Gastroesophageal sphincter (tissue), 4 donors: ENCODE measurements at regions not wholly inside any gene's neighbourhood (a gene's known extent, or its start where the extent isn't known, plus 50 kb on each side); places are given as distances from the start of the nearest gene placed in this dataset.

ENCODE experiments used
- ATAC-seq: fragments of 150-250 bp; one replicate; pipeline ENCODE4 v1.9.1; 2016; ENCODE audit warnings: mild to moderate bottlenecking, moderate library complexity
- H3K27ac ChIP-seq, 4 donors: fragments of 200-600 bp; sonication (generic) in 3 of 4; 1 replicate in 3 of 4; 2 replicates in 1 of 4; pipeline ENCODE4 v1.5.1; 2016 to 2019
- H3K27me3 ChIP-seq: fragments of 200-600 bp; sonication (generic); one replicate; pipeline ENCODE4 v1.5.1; 2019
- H3K36me3 ChIP-seq, 2 donors: fragments of 200-600 bp; sonication (generic); one replicate each; pipeline ENCODE4 v1.5.1; 2019; ENCODE audit warnings: control low read depth in 1 of 2
- H3K4me1 ChIP-seq, 3 donors: fragments of 200-600 bp; sonication (generic); 1 replicate in 2 of 3; 2 replicates in 1 of 3; pipeline ENCODE4 v1.5.1; 2016 to 2019; ENCODE audit warnings: control low read depth in 2 of 3
- H3K4me3 ChIP-seq, 2 donors: fragments of 200-600 bp; sonication (generic); one replicate each; pipeline ENCODE4 v1.5.1; 2019; ENCODE audit warnings: mild to moderate bottlenecking in 1 of 2, moderate library complexity in 1 of 2
- H3K9me3 ChIP-seq, 3 donors: fragments of 200-600 bp; sonication (generic); one replicate each; pipeline ENCODE4 v1.5.1; 2017 to 2019; ENCODE audit warnings: control low read depth in 2 of 3
- CTCF ChIP-seq, 4 experiments: fragments of 200-600 bp in 2 of 4; fragments of 450-650 bp in 2 of 4; sonication (generic) in 1 of 4; IDR thresholded peaks; one replicate each; pipeline ENCODE4 v1.5.1; 2017 to 2019; ENCODE audit warnings: antibody characterized with exemption in 4 of 4, mild to moderate bottlenecking in 2 of 4, moderate library complexity in 2 of 4
- EP300 ChIP-seq: sonication (generic); formaldehyde crosslinking; IDR thresholded peaks from one replicate; pipeline ENCODE4 v1.6.1; 2017; ENCODE audit warnings: antibody characterized with exemption, mild to moderate bottlenecking
- POLR2A ChIP-seq, 2 donors: fragments of 450-650 bp; IDR thresholded peaks; one replicate each; pipeline ENCODE4 v1.6.1; 2017; ENCODE audit warnings: antibody characterized with exemption in 2 of 2, mild to moderate bottlenecking in 2 of 2, moderate library complexity in 1 of 2
- POLR2AphosphoS5 ChIP-seq: sonication (generic); formaldehyde crosslinking; IDR thresholded peaks from one replicate; pipeline ENCODE4 v1.6.1; 2017; ENCODE audit warnings: antibody characterized with exemption
- WGBS, 2 donors: methylation state at CpG; one replicate each; pipeline ENCODE4 v1.1.5; 2018; ENCODE audit warnings: low coverage in 1 of 2; 5-methylcytosine and 5-hydroxymethylcytosine counted together

GRCh38 chr1:199163267-199163666 is 524.4 kb downstream of the PTPRC start:
- WGBS, 2 donors = 24 to 33% methylated on average over 4 of the region's 4 CpGs

GRCh38 chr1:199163670-199164069 is 524.8 kb downstream of the PTPRC start:
- no peak overlapping the region for H3K27ac ChIP-seq
- no peak overlapping the region for H3K4me3 ChIP-seq
- no peaks in the 10 kb centered on the region for H3K4me1 ChIP-seq
- ATAC-seq = no peak
- TF ChIP-seq CTCF (IDR thresholded peaks at IDR 0.05) = no peak
- no peak for TF ChIP-seq POLR2AphosphoS5
- TF ChIP-seq EP300 = no peak
- TF ChIP-seq POLR2A (IDR thresholded peaks at IDR 0.05) = no peak
- H3K27me3 ChIP-seq = no peaks in the 10 kb centered on the region
- 8 to 71% methylated on average over 1 of the region's 1 CpG for WGBS, 2 donors
- no peaks in the 10 kb centered on the region for H3K36me3 ChIP-seq
- H3K9me3 ChIP-seq = no peaks in the 10 kb centered on the region

More at GRCh38 chr1:199163267-199163666, 524.4 kb downstream of the PTPRC start:
- Histone ChIP-seq H3K9me3 (no peaks in the 10 kb centered on the region), H3K27me3 (no peaks in the 10 kb centered on the region), H3K4me3 (no peak overlapping the region), H3K4me1 (no peaks in the 10 kb centered on the region), H3K27ac (no peak overlapping the region), H3K36me3 (no peaks in the 10 kb centered on the region)
- ATAC-seq = no peak
- TF ChIP-seq EP300 (no peak), POLR2A (IDR thresholded peaks at IDR 0.05) (no peak), CTCF (IDR thresholded peaks at IDR 0.05) (no peak), POLR2AphosphoS5 (no peak)

- Histone ChIP-seq H3K27me3 (no peaks in the 10 kb centered on the region), H3K36me3 (no peaks in the 10 kb centered on the region), H3K4me3 (no peak overlapping the region), H3K9me3 (no peaks in the 10 kb centered on the region), H3K4me1 (no peaks in the 10 kb centered on the region), H3K27ac (no peak overlapping the region)
- TF ChIP-seq EP300 (no peak), CTCF (IDR thresholded peaks at IDR 0.05) (no peak), POLR2A (IDR thresholded peaks at IDR 0.05) (no peak), POLR2AphosphoS5 (no peak)
- WGBS, 2 donors = 84 to 85% methylated on average over 3 of the region's 3 CpGs
- no peak for ATAC-seq
Observed at GRCh38 chr1:199167460-199167859, 528.6 kb downstream of the PTPRC start.

- Histone ChIP-seq H3K4me3 (no peak overlapping the region), H3K36me3 (no peaks in the 10 kb centered on the region), H3K27ac (no peak overlapping the region), H3K9me3 (no peaks in the 10 kb centered on the region), H3K4me1 (no peaks in the 10 kb centered on the region), H3K27me3 (no peaks in the 10 kb centered on the region)
- no peak for TF ChIP-seq EP300
- 74 to 100% methylated on average over 1 to 2 of the region's 2 CpGs for WGBS, 2 donors
- no peak for ATAC-seq
Observed at GRCh38 chr1:199168888-199169585, 530.2 kb downstream of the PTPRC start.

GRCh38 chr1:199170711-199171110 is 531.9 kb downstream of the PTPRC start:
- 84 to 95% methylated on average over 3 of the region's 3 CpGs for WGBS, 2 donors
- TF ChIP-seq EP300 = no peak
- TF ChIP-seq POLR2AphosphoS5 = no peak
- TF ChIP-seq POLR2A (IDR thresholded peaks at IDR 0.05) = no peak
- TF ChIP-seq CTCF (IDR thresholded peaks at IDR 0.05) = no peak
- Histone ChIP-seq H3K9me3 (no peaks in the 10 kb centered on the region), H3K36me3 (no peaks in the 10 kb centered on the region), H3K27me3 (no peaks in the 10 kb centered on the region), H3K27ac (no peak overlapping the region), H3K4me3 (no peak overlapping the region), H3K4me1 (no peaks in the 10 kb centered on the region)
- no peak for ATAC-seq
